ENCODE measurements at regions not wholly inside any gene's neighbourhood (a gene's known extent, or its start where the extent isn't known, plus 50 kb on each side); places are given as distances from the start of the nearest gene placed in this dataset.

GRCh38 chr14:55741240-55741639 lies 161.2 kb downstream of the KTN1 start:
- TF ChIP-seq CTCF (conservative IDR thresholded peaks at IDR 0.05; ENCODE audit: low read depth, low read length) (no peak), CHD1 (IDR thresholded peaks at IDR 0.05; ENCODE audit: low read depth, low read length) (no peak), MXI1 (IDR thresholded peaks at IDR 0.05; ENCODE audit: borderline replicate concordance, low read depth, low read length) (no peak), POLR2A (IDR thresholded peaks at IDR 0.05; ENCODE audit: low read depth, low read length) (no peak), CEBPB (IDR thresholded peaks at IDR 0.05; ENCODE audit: low read depth, low read length) (no peak), MAFK (IDR thresholded peaks at IDR 0.05; ENCODE audit: low read depth, low read length) (no peak), RAD21 (IDR thresholded peaks at IDR 0.05; ENCODE audit: low read length) (no peak)
